Progenitor cell of endocrine pancreas (in vitro differentiated cells): ENCODE measurements at regions not wholly inside any gene's neighbourhood (a gene's known extent, or its start where the extent isn't known, plus 50 kb on each side); places are given as distances from the start of the nearest gene placed in this dataset.

Experiments
- DNase-seq: peaks from one replicate; pipeline ENCODE4 v3.0.0; 2021; ENCODE audit warnings: low spot score; ENCODE audit not compliant: unreplicated experiment
- H3K27ac Mint-ChIP-seq: 2 replicates; pipeline ENCODE4 v1.8.0; 2021; ENCODE audit warnings: mild to moderate bottlenecking, moderate library complexity, mixed read lengths
- H3K27me3 Mint-ChIP-seq: 2 replicates; pipeline ENCODE4 v1.8.0; 2021; ENCODE audit warnings: mixed read lengths
- H3K36me3 Mint-ChIP-seq: 2 replicates; pipeline ENCODE4 v1.8.0; 2022; ENCODE audit warnings: mixed read lengths; ENCODE audit not compliant: insufficient read depth
- H3K4me1 Mint-ChIP-seq: 2 replicates; pipeline ENCODE4 v1.8.0; 2021; ENCODE audit warnings: low read depth, mixed read lengths
- H3K4me3 Mint-ChIP-seq: 2 replicates; pipeline ENCODE4 v1.8.0; 2021; ENCODE audit warnings: low read depth, mild to moderate bottlenecking, moderate library complexity, mixed read lengths
- H3K9me3 Mint-ChIP-seq: 2 replicates; pipeline ENCODE4 v1.8.0; 2021; ENCODE audit warnings: low read depth, mixed read lengths
- CTCF ChIP-seq: fragments of 200-600 bp; sonication (generic); IDR thresholded peaks from one replicate; pipeline ENCODE4 v1.5.0; 2021; ENCODE audit warnings: antibody characterized with exemption, mild to moderate bottlenecking; ENCODE audit not compliant: unreplicated experiment

- no peak for DNase-seq
These were observed 447.7 kb upstream of the CDH4 start for GRCh38 chr20:60804240-60804917.

GRCh38 chr20:60804918-60805630 lies 447.0 kb upstream of the CDH4 start:
- Mint-ChIP-seq H3K27me3 (peaks cover 7% of the 10 kb centered on the region), H3K4me3 (no peak overlapping the region), H3K27ac (no peak overlapping the region), H3K4me1 (peaks cover 3% of the 10 kb centered on the region), H3K36me3 (no peaks in the 10 kb centered on the region), H3K9me3 (peaks cover 3% of the 10 kb centered on the region)
- DNase-seq = no peak
- TF ChIP-seq CTCF = no peak

More at GRCh38 chr20:60804240-60804917, 447.7 kb upstream of the CDH4 start:
- H3K27ac Mint-ChIP-seq = no peak overlapping the region
- no peak for TF ChIP-seq CTCF
- H3K4me1 Mint-ChIP-seq = peaks cover 3% of the 10 kb centered on the region
- peaks cover 7% of the 10 kb centered on the region for H3K27me3 Mint-ChIP-seq
- no peaks in the 10 kb centered on the region for H3K36me3 Mint-ChIP-seq
- no peak overlapping the region for H3K4me3 Mint-ChIP-seq
- H3K9me3 Mint-ChIP-seq = peaks cover 3% of the 10 kb centered on the region

GRCh38 chr20:60806354-60806753 lies 445.7 kb upstream of the CDH4 start:
- Mint-ChIP-seq H3K36me3 (no peaks in the 10 kb centered on the region), H3K27ac (no peak overlapping the region), H3K4me1 (peaks cover 3% of the 10 kb centered on the region), H3K27me3 (peaks cover 12% of the 10 kb centered on the region), H3K9me3 (no peaks in the 10 kb centered on the region), H3K4me3 (no peak overlapping the region)
- DNase-seq = no peak
- TF ChIP-seq CTCF = no peak

GRCh38 chr20:60806824-60807223 lies 445.2 kb upstream of the CDH4 start:
- no peak for DNase-seq
- Mint-ChIP-seq H3K27ac (no peak overlapping the region), H3K27me3 (peaks cover 14% of the 10 kb centered on the region), H3K9me3 (no peaks in the 10 kb centered on the region), H3K36me3 (no peaks in the 10 kb centered on the region), H3K4me1 (peaks cover 3% of the 10 kb centered on the region), H3K4me3 (no peak overlapping the region)
- no peak for TF ChIP-seq CTCF

- no peak for TF ChIP-seq CTCF
- peaks cover 3% of the 10 kb centered on the region for H3K4me1 Mint-ChIP-seq
- H3K27ac Mint-ChIP-seq = no peak overlapping the region
- DNase-seq = no peak
- no peak overlapping the region for H3K4me3 Mint-ChIP-seq
- peaks cover 17% of the 10 kb centered on the region for H3K27me3 Mint-ChIP-seq
- no peaks in the 10 kb centered on the region for H3K9me3 Mint-ChIP-seq
- no peaks in the 10 kb centered on the region for H3K36me3 Mint-ChIP-seq
These were observed 443.9 kb upstream of the CDH4 start for GRCh38 chr20:60808003-60808672.
